ENCODE measurements at regions not wholly inside any gene's neighbourhood (a gene's known extent, or its start where the extent isn't known, plus 50 kb on each side); places are given as distances from the start of the nearest gene placed in this dataset.

DNA sequence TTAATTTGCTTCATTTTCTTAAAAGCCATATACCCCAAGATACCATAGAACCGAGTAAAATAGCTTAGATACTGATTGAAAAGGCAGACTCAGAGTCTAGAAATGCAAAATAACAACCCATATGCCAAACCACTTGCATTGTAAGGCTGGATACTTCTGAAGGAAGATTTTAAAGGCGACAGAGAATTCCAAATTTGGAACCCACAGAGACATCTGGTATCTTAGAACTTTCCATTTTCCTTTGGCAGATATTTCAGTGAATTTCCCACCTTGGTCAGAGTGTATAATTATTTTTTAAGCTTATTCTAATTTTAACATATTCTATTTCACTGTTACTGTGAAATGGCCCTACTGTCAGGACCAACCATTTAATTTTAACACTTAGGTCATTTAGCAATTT, 186.4 kb upstream of the E2F7 start:
- Histone ChIP-seq H3K9ac (ENCODE audit: low read depth, low read length) (no peak overlapping the region), H4K20me1 (ENCODE audit: insufficient read depth, low read length) (no peaks in the 10 kb centered on the region), H3K4me3 (ENCODE audit: low read depth in 1 of 2, low read length in 2 of 2) (no peak overlapping the region), H3K27me3 (ENCODE audit: insufficient read depth, low read length, poor library complexity) (no peaks in the 10 kb centered on the region), H3K79me2 (ENCODE audit: insufficient read depth, low read length) (no peaks in the 10 kb centered on the region), H3K27ac (ENCODE audit: low read length) (no peak overlapping the region), H3K9me3 (ENCODE audit: insufficient read depth, low read length, severe bottlenecking) (no peaks in the 10 kb centered on the region), H3K36me3 (ENCODE audit: insufficient read depth, low read length) (no peaks in the 10 kb centered on the region), H3K4me2 (ENCODE audit: insufficient read depth, low read length) (no peak overlapping the region), H3K4me1 (ENCODE audit: insufficient read depth, low read length) (no peaks in the 10 kb centered on the region), H2AFZ (ENCODE audit: low read depth, low read length) (no peak overlapping the region)
- ATAC-seq (ENCODE audit: insufficient read depth, low read depth): no peak
- TF ChIP-seq EZH2 (IDR thresholded peaks at IDR 0.05; ENCODE audit: borderline replicate concordance, low read depth, low read length, severe bottlenecking): no peak
- TF ChIP-seq, protein P1, sequence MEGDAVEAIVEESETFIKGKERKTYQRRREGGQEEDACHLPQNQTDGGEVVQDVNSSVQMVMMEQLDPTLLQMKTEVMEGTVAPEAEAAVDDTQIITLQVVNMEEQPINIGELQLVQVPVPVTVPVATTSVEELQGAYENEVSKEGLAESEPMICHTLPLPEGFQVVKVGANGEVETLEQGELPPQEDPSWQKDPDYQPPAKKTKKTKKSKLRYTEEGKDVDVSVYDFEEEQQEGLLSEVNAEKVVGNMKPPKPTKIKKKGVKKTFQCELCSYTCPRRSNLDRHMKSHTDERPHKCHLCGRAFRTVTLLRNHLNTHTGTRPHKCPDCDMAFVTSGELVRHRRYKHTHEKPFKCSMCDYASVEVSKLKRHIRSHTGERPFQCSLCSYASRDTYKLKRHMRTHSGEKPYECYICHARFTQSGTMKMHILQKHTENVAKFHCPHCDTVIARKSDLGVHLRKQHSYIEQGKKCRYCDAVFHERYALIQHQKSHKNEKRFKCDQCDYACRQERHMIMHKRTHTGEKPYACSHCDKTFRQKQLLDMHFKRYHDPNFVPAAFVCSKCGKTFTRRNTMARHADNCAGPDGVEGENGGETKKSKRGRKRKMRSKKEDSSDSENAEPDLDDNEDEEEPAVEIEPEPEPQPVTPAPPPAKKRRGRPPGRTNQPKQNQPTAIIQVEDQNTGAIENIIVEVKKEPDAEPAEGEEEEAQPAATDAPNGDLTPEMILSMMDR (IDR thresholded peaks at IDR 0.05; ENCODE audit: borderline replicate concordance, extremely low read depth, low read length, poor library complexity, severe bottlenecking): no peak
- no peak for DNase-seq

DNA sequence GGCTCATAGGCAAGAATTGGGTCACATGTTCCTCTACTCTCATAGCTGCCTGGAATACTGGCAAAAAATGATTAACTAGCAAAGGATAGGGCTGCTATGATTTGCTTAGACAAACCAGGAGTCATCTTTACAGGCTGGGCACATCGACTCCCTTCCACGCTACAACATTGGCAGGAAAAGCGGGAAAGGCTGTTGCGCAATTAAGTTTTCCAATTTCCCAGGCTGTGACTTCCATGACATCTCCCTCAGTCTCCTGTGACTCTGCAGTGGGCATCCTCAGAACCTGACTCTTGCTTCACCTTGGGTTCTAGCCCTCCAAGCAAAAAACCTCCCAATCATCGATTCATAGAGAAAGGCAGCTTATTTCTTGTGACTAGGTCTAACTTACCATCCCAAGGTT, 184.5 kb upstream of the E2F7 start:
- no peak overlapping the region for H3K9ac ChIP-seq (ENCODE audit: low read depth, low read length)
- H3K36me3 ChIP-seq (ENCODE audit: insufficient read depth, low read length): no peaks in the 10 kb centered on the region
- no peaks in the 10 kb centered on the region for H4K20me1 ChIP-seq (ENCODE audit: insufficient read depth, low read length)
- H2AFZ ChIP-seq (ENCODE audit: low read depth, low read length): no peak overlapping the region
- no peak overlapping the region for H3K27ac ChIP-seq (ENCODE audit: low read length)
- no peaks in the 10 kb centered on the region for H3K9me3 ChIP-seq (ENCODE audit: insufficient read depth, low read length, severe bottlenecking)
- H3K4me2 ChIP-seq (ENCODE audit: insufficient read depth, low read length): no peak overlapping the region
- DNase-seq (no peak), ATAC-seq (ENCODE audit: insufficient read depth, low read depth) (no peak)
- TF ChIP-seq EZH2 (IDR thresholded peaks at IDR 0.05; ENCODE audit: borderline replicate concordance, low read depth, low read length, severe bottlenecking): no peak
- TF ChIP-seq, protein P1 (IDR thresholded peaks at IDR 0.05; ENCODE audit: borderline replicate concordance, extremely low read depth, low read length, poor library complexity, severe bottlenecking): no peak
- H3K4me3 ChIP-seq (ENCODE audit: low read depth in 1 of 2, low read length in 2 of 2): no peak overlapping the region
- no peaks in the 10 kb centered on the region for H3K79me2 ChIP-seq (ENCODE audit: insufficient read depth, low read length)
- H3K4me1 ChIP-seq (ENCODE audit: insufficient read depth, low read length): no peaks in the 10 kb centered on the region
- H3K27me3 ChIP-seq (ENCODE audit: insufficient read depth, low read length, poor library complexity): peaks cover 3% of the 10 kb centered on the region

DNA sequence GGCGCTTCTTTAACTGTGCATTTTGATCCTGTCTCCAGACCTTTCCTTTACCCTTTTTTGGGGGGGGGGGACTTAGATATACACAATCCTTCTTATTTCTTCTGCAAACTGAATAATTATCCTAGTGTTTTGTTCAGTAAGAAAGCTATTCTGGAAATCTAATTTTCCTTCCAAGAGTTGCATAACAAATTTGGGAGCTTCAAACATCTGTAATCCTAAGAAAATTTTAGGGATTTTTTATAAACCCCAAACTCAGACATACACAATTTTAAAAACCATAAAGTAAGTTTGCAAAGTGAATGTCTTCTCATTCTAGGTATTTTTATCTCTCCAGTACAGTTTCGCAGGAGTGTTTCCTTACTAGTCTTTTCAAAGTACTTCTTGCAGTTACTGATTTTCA, 182.7 kb upstream of the E2F7 start:
- H3K79me2 ChIP-seq (ENCODE audit: insufficient read depth, low read length): no peaks in the 10 kb centered on the region
- H3K27me3 ChIP-seq (ENCODE audit: insufficient read depth, low read length, poor library complexity): peaks cover 3% of the 10 kb centered on the region
- no peaks in the 10 kb centered on the region for H3K4me1 ChIP-seq (ENCODE audit: insufficient read depth, low read length)
- no peaks in the 10 kb centered on the region for H4K20me1 ChIP-seq (ENCODE audit: insufficient read depth, low read length)
- H3K9ac ChIP-seq (ENCODE audit: low read depth, low read length): no peak overlapping the region
- H3K4me3 ChIP-seq (ENCODE audit: low read depth in 1 of 2, low read length in 2 of 2): no peak overlapping the region
- no peak for TF ChIP-seq EZH2 (IDR thresholded peaks at IDR 0.05; ENCODE audit: borderline replicate concordance, low read depth, low read length, severe bottlenecking)
- TF ChIP-seq, protein P1 (IDR thresholded peaks at IDR 0.05; ENCODE audit: borderline replicate concordance, extremely low read depth, low read length, poor library complexity, severe bottlenecking): no peak
- no peak overlapping the region for H2AFZ ChIP-seq (ENCODE audit: low read depth, low read length)
- no peaks in the 10 kb centered on the region for H3K36me3 ChIP-seq (ENCODE audit: insufficient read depth, low read length)
- no peak for DNase-seq
- no peak overlapping the region for H3K27ac ChIP-seq (ENCODE audit: low read length)
- H3K4me2 ChIP-seq (ENCODE audit: insufficient read depth, low read length): no peak overlapping the region
- no peak for ATAC-seq (ENCODE audit: insufficient read depth, low read depth)
- no peaks in the 10 kb centered on the region for H3K9me3 ChIP-seq (ENCODE audit: insufficient read depth, low read length, severe bottlenecking)

DNA sequence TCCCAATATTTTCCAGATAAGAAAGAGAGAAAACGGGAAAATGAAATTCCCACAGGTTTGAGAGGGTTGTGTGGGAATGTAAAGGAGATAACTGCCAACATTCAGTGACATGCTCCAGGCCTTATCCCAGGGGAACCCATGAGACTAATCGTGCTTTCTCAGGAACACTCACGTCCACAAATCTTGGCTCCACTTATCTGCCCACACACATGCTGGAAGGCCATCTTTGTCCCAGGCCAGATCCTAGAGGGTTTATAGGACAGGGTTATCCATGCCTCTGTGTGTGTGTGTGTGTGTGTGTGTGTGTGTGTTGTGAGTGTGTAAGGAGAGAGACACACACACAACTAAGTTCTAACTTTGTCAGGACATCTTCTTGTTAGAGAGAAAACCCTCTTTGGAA, 182.2 kb upstream of the E2F7 start:
- Histone ChIP-seq H4K20me1 (ENCODE audit: insufficient read depth, low read length) (no peaks in the 10 kb centered on the region), H3K36me3 (ENCODE audit: insufficient read depth, low read length) (no peaks in the 10 kb centered on the region), H3K9me3 (ENCODE audit: insufficient read depth, low read length, severe bottlenecking) (no peaks in the 10 kb centered on the region), H3K9ac (ENCODE audit: low read depth, low read length) (no peak overlapping the region), H3K27me3 (ENCODE audit: insufficient read depth, low read length, poor library complexity) (peaks cover 3% of the 10 kb centered on the region), H3K79me2 (ENCODE audit: insufficient read depth, low read length) (no peaks in the 10 kb centered on the region), H3K4me1 (ENCODE audit: insufficient read depth, low read length) (no peaks in the 10 kb centered on the region), H3K27ac (ENCODE audit: low read length) (no peak overlapping the region), H3K4me2 (ENCODE audit: insufficient read depth, low read length) (no peak overlapping the region), H2AFZ (ENCODE audit: low read depth, low read length) (no peak overlapping the region), H3K4me3 (ENCODE audit: low read depth in 1 of 2, low read length in 2 of 2) (no peak overlapping the region)
- DNase-seq (no peak), ATAC-seq (ENCODE audit: insufficient read depth, low read depth) (no peak)
- TF ChIP-seq, protein P1 (IDR thresholded peaks at IDR 0.05; ENCODE audit: borderline replicate concordance, extremely low read depth, low read length, poor library complexity, severe bottlenecking): no peak
- TF ChIP-seq EZH2 (IDR thresholded peaks at IDR 0.05; ENCODE audit: borderline replicate concordance, low read depth, low read length, severe bottlenecking): no peak
